ENCODE measurements at regions not wholly inside any gene's neighbourhood (a gene's known extent, or its start where the extent isn't known, plus 50 kb on each side); places are given as distances from the start of the nearest gene placed in this dataset.

DNA sequence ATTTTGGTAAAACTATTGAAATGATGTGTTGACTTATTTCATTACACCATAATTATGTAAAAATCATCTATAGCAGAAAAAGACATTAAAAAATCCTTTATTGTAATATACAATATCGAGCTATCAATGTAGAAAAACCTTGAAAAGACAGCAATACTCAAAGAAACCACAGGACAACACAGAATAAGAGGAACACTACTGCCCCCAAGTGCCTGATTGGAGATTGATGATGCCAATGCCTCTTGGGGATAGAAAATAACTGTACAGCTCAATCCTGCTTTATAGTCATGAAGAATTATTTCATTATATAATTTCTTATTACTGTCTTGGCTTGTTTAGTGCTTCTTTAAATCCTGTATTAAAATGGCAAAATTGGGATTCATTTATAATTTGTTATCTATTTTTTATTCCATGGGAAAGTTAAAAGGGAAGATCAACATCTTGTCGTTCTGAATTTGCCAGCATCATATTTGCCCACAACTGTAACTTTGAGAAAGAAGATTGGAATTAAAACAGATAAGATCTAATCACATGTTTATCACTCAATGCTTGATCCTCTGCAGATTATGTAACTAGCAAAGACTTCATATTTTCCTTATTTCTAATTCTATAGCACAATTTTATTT, 337.5 kb downstream of the CDH9 start:
- TF ChIP-seq NFRKB (IDR thresholded peaks at IDR 0.05): no peak
- TF ChIP-seq, protein P1, sequence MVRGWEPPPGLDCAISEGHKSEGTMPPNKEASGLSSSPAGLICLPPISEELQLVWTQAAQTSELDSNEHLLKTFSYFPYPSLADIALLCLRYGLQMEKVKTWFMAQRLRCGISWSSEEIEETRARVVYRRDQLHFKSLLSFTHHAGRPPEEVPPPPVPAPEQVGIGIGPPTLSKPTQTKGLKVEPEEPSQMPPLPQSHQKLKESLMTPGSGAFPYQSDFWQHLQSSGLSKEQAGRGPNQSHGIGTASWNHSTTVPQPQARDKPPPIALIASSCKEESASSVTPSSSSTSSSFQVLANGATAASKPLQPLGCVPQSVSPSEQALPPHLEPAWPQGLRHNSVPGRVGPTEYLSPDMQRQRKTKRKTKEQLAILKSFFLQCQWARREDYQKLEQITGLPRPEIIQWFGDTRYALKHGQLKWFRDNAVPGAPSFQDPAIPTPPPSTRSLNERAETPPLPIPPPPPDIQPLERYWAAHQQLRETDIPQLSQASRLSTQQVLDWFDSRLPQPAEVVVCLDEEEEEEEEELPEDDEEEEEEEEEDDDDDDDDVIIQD (CRISPR knock-in tag; IDR thresholded peaks at IDR 0.05; ENCODE audit: low read depth): no peak
- TF ChIP-seq ZNF558 (CRISPR knock-in tag; IDR thresholded peaks at IDR 0.05; ENCODE audit: borderline replicate concordance): no peak
- no peak for TF ChIP-seq KMT2A (CRISPR knock-in tag; IDR thresholded peaks at IDR 0.05)
- no peak for TF ChIP-seq ZNF556 (CRISPR knock-in tag; IDR thresholded peaks at IDR 0.05; ENCODE audit: borderline replicate concordance)
- TF ChIP-seq, protein P2, sequence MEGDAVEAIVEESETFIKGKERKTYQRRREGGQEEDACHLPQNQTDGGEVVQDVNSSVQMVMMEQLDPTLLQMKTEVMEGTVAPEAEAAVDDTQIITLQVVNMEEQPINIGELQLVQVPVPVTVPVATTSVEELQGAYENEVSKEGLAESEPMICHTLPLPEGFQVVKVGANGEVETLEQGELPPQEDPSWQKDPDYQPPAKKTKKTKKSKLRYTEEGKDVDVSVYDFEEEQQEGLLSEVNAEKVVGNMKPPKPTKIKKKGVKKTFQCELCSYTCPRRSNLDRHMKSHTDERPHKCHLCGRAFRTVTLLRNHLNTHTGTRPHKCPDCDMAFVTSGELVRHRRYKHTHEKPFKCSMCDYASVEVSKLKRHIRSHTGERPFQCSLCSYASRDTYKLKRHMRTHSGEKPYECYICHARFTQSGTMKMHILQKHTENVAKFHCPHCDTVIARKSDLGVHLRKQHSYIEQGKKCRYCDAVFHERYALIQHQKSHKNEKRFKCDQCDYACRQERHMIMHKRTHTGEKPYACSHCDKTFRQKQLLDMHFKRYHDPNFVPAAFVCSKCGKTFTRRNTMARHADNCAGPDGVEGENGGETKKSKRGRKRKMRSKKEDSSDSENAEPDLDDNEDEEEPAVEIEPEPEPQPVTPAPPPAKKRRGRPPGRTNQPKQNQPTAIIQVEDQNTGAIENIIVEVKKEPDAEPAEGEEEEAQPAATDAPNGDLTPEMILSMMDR (CRISPR knock-in tag; IDR thresholded peaks at IDR 0.05): peak; percentile 52
- no peak for TF ChIP-seq ZNF614 (CRISPR knock-in tag; IDR thresholded peaks at IDR 0.05; ENCODE audit: borderline replicate concordance)
- no peak for TF ChIP-seq CREM (IDR thresholded peaks at IDR 0.05)
- no peak for TF ChIP-seq CREM (CRISPR knock-in tag; IDR thresholded peaks at IDR 0.05)
- no peak for TF ChIP-seq GABPA (IDR thresholded peaks at IDR 0.05; ENCODE audit: low read depth, low read length)
- TF ChIP-seq GABPA (CRISPR knock-in tag; IDR thresholded peaks at IDR 0.05; ENCODE audit: low read depth): no peak
- TF ChIP-seq ZIK1 (CRISPR knock-in tag; IDR thresholded peaks at IDR 0.05; ENCODE audit: borderline replicate concordance, low read depth): no peak
- no peak for TF ChIP-seq KDM4B (CRISPR knock-in tag; IDR thresholded peaks at IDR 0.05)
- TF ChIP-seq, protein P3, sequence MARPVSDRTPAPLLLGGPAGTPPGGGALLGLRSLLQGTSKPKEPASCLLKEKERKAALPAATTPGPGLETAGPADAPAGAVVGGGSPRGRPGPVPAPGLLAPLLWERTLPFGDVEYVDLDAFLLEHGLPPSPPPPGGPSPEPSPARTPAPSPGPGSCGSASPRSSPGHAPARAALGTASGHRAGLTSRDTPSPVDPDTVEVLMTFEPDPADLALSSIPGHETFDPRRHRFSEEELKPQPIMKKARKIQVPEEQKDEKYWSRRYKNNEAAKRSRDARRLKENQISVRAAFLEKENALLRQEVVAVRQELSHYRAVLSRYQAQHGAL (CRISPR knock-in tag; IDR thresholded peaks at IDR 0.05; ENCODE audit: not compliant biosample characterization): no peak
- no peak for TF ChIP-seq ZNF138 (CRISPR knock-in tag; IDR thresholded peaks at IDR 0.05; ENCODE audit: low read depth)
